ENCODE measurements at regions not wholly inside any gene's neighbourhood (a gene's known extent, or its start where the extent isn't known, plus 50 kb on each side); places are given as distances from the start of the nearest gene placed in this dataset.

DNA sequence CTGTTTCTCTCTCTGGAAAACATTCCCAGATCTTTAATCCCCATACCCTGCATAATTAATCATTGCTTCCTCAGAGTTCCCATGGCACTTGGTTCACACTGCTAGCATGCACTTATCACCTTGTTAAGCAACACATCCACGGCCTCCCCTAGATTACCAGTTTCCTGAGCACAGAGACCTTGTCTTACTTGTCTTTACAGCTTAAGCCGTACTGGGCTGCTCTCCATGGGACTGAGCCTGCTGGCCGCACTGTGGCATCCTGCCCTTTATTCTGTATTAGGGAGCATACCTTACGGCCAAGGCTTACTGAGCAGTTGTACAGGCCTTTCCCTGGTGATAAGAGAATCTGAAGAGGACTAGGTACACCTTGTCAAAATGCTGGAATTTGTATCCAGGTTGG lies 190.2 kb downstream of the REEP3 start:
- H3K27me3 Mint-ChIP-seq: peaks cover 4% of the 10 kb centered on the region
- no peak overlapping the region for H3K27ac ChIP-seq (ENCODE audit: insufficient read depth, low read length, poor library complexity, severe bottlenecking)
- H3K4me1 ChIP-seq (ENCODE audit: control insufficient read depth, insufficient read depth, low read length, poor library complexity, severe bottlenecking): no peaks in the 10 kb centered on the region
- no peaks in the 10 kb centered on the region for H3K9me3 ChIP-seq (ENCODE audit: control insufficient read depth in 2 of 2, low read length in 2 of 2)
- DNase-seq (no peak), ATAC-seq (ENCODE audit: low read depth in 2 of 2) (no peak)
- no peak overlapping the region for H3K4me3 ChIP-seq (ENCODE audit: low read depth, low read length)
- no peaks in the 10 kb centered on the region for H3K36me3 ChIP-seq (ENCODE audit: control insufficient read depth, insufficient read depth, low read length)
- no peak overlapping the region for H3K27ac Mint-ChIP-seq
- H3K27me3 ChIP-seq (ENCODE audit: control insufficient read depth, insufficient read depth, low read length): no peaks in the 10 kb centered on the region
- no peak overlapping the region for H3K4me3 Mint-ChIP-seq
- no peaks in the 10 kb centered on the region for H3K36me3 Mint-ChIP-seq
- H3K9me3 Mint-ChIP-seq: no peaks in the 10 kb centered on the region
- peaks cover 0 to 9% (median 2%) of the 10 kb centered on the region in 4 donors for H3K4me1 Mint-ChIP-seq

- Mint-ChIP-seq H3K9me3 (no peaks in the 10 kb centered on the region), H3K27me3 (peaks cover 4% of the 10 kb centered on the region), H3K4me3 (no peak overlapping the region), H3K36me3 (no peaks in the 10 kb centered on the region), H3K27ac (no peak overlapping the region), H3K4me1 (peaks cover 0 to 7% (median 2%) of the 10 kb centered on the region in 4 donors)
- Histone ChIP-seq H3K4me1 (ENCODE audit: control insufficient read depth, insufficient read depth, low read length, poor library complexity, severe bottlenecking) (no peaks in the 10 kb centered on the region), H3K9me3 (ENCODE audit: control insufficient read depth in 2 of 2, low read length in 2 of 2) (no peaks in the 10 kb centered on the region), H3K4me3 (ENCODE audit: low read depth, low read length) (no peak overlapping the region), H3K36me3 (ENCODE audit: control insufficient read depth, insufficient read depth, low read length) (no peaks in the 10 kb centered on the region), H3K27ac (ENCODE audit: insufficient read depth, low read length, poor library complexity, severe bottlenecking) (no peak overlapping the region), H3K27me3 (ENCODE audit: control insufficient read depth, insufficient read depth, low read length) (no peaks in the 10 kb centered on the region)
- no peak for DNase-seq
- no peak for ATAC-seq (ENCODE audit: low read depth in 2 of 2)
Measured at GRCh38 chr10:63711867-63712716, 190.9 kb downstream of the REEP3 start.

GRCh38 chr10:63712717-63713115 lies 191.5 kb downstream of the REEP3 start:
- Mint-ChIP-seq H3K4me3 (no peak overlapping the region), H3K27ac (no peak overlapping the region), H3K4me1 (peaks cover 0 to under 1% (median 0%) of the 10 kb centered on the region in 4 donors), H3K27me3 (no peaks in the 10 kb centered on the region), H3K9me3 (no peaks in the 10 kb centered on the region), H3K36me3 (no peaks in the 10 kb centered on the region)
- DNase-seq (no peak), ATAC-seq (ENCODE audit: low read depth in 2 of 2) (no peak)
- H3K27ac ChIP-seq (ENCODE audit: insufficient read depth, low read length, poor library complexity, severe bottlenecking): no peak overlapping the region
- no peaks in the 10 kb centered on the region for H3K27me3 ChIP-seq (ENCODE audit: control insufficient read depth, insufficient read depth, low read length)
- H3K4me3 ChIP-seq (ENCODE audit: low read depth, low read length): no peak overlapping the region
- no peaks in the 10 kb centered on the region for H3K36me3 ChIP-seq (ENCODE audit: control insufficient read depth, insufficient read depth, low read length)
- no peaks in the 10 kb centered on the region for H3K9me3 ChIP-seq (ENCODE audit: control insufficient read depth in 2 of 2, low read length in 2 of 2)
- no peaks in the 10 kb centered on the region for H3K4me1 ChIP-seq (ENCODE audit: control insufficient read depth, insufficient read depth, low read length, poor library complexity, severe bottlenecking)

- ATAC-seq (ENCODE audit: low read depth in 2 of 2) (no peak), DNase-seq (no peak)
- no peaks in the 10 kb centered on the region for H3K4me1 ChIP-seq (ENCODE audit: control insufficient read depth, insufficient read depth, low read length, poor library complexity, severe bottlenecking)
- H3K27me3 Mint-ChIP-seq: no peaks in the 10 kb centered on the region
- no peak overlapping the region for H3K27ac ChIP-seq (ENCODE audit: insufficient read depth, low read length, poor library complexity, severe bottlenecking)
- no peaks in the 10 kb centered on the region for H3K36me3 Mint-ChIP-seq
- H3K36me3 ChIP-seq (ENCODE audit: control insufficient read depth, insufficient read depth, low read length): no peaks in the 10 kb centered on the region
- no peak overlapping the region for H3K4me3 ChIP-seq (ENCODE audit: low read depth, low read length)
- no peaks in the 10 kb centered on the region for H3K4me1 Mint-ChIP-seq
- no peaks in the 10 kb centered on the region for H3K9me3 Mint-ChIP-seq
- H3K4me3 Mint-ChIP-seq: no peak overlapping the region
- H3K27ac Mint-ChIP-seq: no peak overlapping the region
- no peaks in the 10 kb centered on the region for H3K9me3 ChIP-seq (ENCODE audit: control insufficient read depth in 2 of 2, low read length in 2 of 2)
- no peaks in the 10 kb centered on the region for H3K27me3 ChIP-seq (ENCODE audit: control insufficient read depth, insufficient read depth, low read length)
Measured at GRCh38 chr10:63713191-63714144, 192.3 kb downstream of the REEP3 start.

- no peak overlapping the region for H3K27ac Mint-ChIP-seq
- H3K4me3 Mint-ChIP-seq: no peak overlapping the region
- no peaks in the 10 kb centered on the region for H3K36me3 Mint-ChIP-seq
- no peaks in the 10 kb centered on the region for H3K9me3 Mint-ChIP-seq
- H3K9me3 ChIP-seq (ENCODE audit: control insufficient read depth in 2 of 2, low read length in 2 of 2): no peaks in the 10 kb centered on the region
- peaks cover 7% of the 10 kb centered on the region for H3K27me3 Mint-ChIP-seq
- DNase-seq (no peak), ATAC-seq (ENCODE audit: low read depth in 2 of 2) (no peak)
- no peaks in the 10 kb centered on the region for H3K4me1 ChIP-seq (ENCODE audit: control insufficient read depth, insufficient read depth, low read length, poor library complexity, severe bottlenecking)
- H3K4me3 ChIP-seq (ENCODE audit: low read depth, low read length): no peak overlapping the region
- peaks cover 0 to 10% (median 7%) of the 10 kb centered on the region in 4 donors for H3K4me1 Mint-ChIP-seq
- no peaks in the 10 kb centered on the region for H3K27me3 ChIP-seq (ENCODE audit: control insufficient read depth, insufficient read depth, low read length)
- no peak overlapping the region for H3K27ac ChIP-seq (ENCODE audit: insufficient read depth, low read length, poor library complexity, severe bottlenecking)
- no peaks in the 10 kb centered on the region for H3K36me3 ChIP-seq (ENCODE audit: control insufficient read depth, insufficient read depth, low read length)
Measured at GRCh38 chr10:63716016-63716580, 194.9 kb downstream of the REEP3 start.

DNA sequence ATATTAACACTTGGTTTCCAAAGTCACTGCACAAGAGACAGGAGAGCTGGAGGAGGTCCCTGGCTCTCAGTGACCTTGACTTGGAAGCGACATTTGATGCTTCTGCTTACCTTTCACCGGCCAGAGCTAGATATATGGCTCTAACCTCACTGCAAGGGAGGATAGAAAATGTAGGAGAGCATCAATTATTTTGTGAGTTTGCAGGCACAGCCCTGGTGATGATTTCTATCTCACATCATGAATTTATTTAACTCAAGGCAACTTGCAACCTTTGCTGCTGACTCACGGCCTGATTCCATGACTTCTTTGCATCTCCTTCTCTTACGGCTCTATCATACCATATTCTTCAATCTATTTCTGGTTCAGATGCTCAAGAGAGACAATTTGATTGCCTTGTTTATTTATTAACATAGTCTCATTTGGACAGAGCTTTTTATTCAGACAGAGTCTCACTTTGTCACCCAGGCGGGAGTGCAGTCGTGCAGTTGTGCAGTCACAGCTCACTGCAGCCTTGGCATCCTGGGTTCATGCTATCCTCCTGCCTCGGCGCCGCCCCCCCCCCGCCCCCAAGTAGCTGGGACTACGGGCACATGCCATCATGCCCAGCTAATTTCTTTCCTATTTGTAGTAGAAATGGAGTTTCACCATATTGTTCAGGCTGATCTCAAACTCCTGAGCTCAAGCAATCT lies 196.0 kb downstream of the REEP3 start:
- Mint-ChIP-seq H3K4me1 (peaks cover 0 to 10% (median 7%) of the 10 kb centered on the region in 4 donors), H3K36me3 (no peaks in the 10 kb centered on the region), H3K27me3 (peaks cover 7% of the 10 kb centered on the region), H3K9me3 (no peaks in the 10 kb centered on the region), H3K27ac (no peak overlapping the region), H3K4me3 (no peak overlapping the region)
- H3K36me3 ChIP-seq (ENCODE audit: control insufficient read depth, insufficient read depth, low read length): no peaks in the 10 kb centered on the region
- DNase-seq: no peak
- H3K27ac ChIP-seq (ENCODE audit: insufficient read depth, low read length, poor library complexity, severe bottlenecking): no peak overlapping the region
- no peak overlapping the region for H3K4me3 ChIP-seq (ENCODE audit: low read depth, low read length)
- no peaks in the 10 kb centered on the region for H3K27me3 ChIP-seq (ENCODE audit: control insufficient read depth, insufficient read depth, low read length)
- H3K4me1 ChIP-seq (ENCODE audit: control insufficient read depth, insufficient read depth, low read length, poor library complexity, severe bottlenecking): no peaks in the 10 kb centered on the region
- ATAC-seq (ENCODE audit: low read depth in 2 of 2): no peak
- H3K9me3 ChIP-seq (ENCODE audit: control insufficient read depth in 2 of 2, low read length in 2 of 2): no peaks in the 10 kb centered on the region

DNA sequence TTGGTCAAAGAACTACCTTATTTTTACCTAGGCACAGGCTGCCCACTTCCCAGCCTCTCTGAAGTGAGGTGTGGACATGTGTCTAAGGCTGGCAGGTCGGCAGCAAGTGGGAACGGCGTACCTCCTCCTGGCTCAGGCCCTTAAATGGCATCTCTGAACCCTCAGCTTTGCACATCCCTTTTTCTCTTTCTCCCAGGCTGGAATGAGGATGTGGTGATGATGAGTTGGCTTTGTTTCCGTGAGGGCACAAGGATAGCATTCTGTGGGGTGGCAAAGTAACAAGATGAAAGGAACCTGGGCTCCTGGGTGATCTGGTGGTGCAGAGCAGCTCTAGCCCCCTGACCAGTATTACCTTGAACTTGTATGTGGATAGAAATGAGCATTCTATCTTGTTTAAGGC lies 196.8 kb downstream of the REEP3 start:
- Histone ChIP-seq H3K4me1 (ENCODE audit: control insufficient read depth, insufficient read depth, low read length, poor library complexity, severe bottlenecking) (no peaks in the 10 kb centered on the region), H3K36me3 (ENCODE audit: control insufficient read depth, insufficient read depth, low read length) (no peaks in the 10 kb centered on the region), H3K9me3 (ENCODE audit: control insufficient read depth in 2 of 2, low read length in 2 of 2) (no peaks in the 10 kb centered on the region), H3K27ac (ENCODE audit: insufficient read depth, low read length, poor library complexity, severe bottlenecking) (no peak overlapping the region), H3K4me3 (ENCODE audit: low read depth, low read length) (no peak overlapping the region), H3K27me3 (ENCODE audit: control insufficient read depth, insufficient read depth, low read length) (no peaks in the 10 kb centered on the region)
- peaks cover 0 to 10% (median 7%) of the 10 kb centered on the region in 4 donors for H3K4me1 Mint-ChIP-seq
- ATAC-seq (ENCODE audit: low read depth in 2 of 2) (no peak), DNase-seq (no peak)
- no peak overlapping the region for H3K27ac Mint-ChIP-seq
- no peak overlapping the region for H3K4me3 Mint-ChIP-seq
- no peaks in the 10 kb centered on the region for H3K36me3 Mint-ChIP-seq
- no peaks in the 10 kb centered on the region for H3K9me3 Mint-ChIP-seq
- H3K27me3 Mint-ChIP-seq: peaks cover 7% of the 10 kb centered on the region
